ENCODE measurements at regions not wholly inside any gene's neighbourhood (a gene's known extent, or its start where the extent isn't known, plus 50 kb on each side); places are given as distances from the start of the nearest gene placed in this dataset.
"Not testable (repeated sequence)": the region's sequence is repeated elsewhere in the genome, so short reads cannot be mapped to it uniquely, and the experiment has no call there.

DNA sequence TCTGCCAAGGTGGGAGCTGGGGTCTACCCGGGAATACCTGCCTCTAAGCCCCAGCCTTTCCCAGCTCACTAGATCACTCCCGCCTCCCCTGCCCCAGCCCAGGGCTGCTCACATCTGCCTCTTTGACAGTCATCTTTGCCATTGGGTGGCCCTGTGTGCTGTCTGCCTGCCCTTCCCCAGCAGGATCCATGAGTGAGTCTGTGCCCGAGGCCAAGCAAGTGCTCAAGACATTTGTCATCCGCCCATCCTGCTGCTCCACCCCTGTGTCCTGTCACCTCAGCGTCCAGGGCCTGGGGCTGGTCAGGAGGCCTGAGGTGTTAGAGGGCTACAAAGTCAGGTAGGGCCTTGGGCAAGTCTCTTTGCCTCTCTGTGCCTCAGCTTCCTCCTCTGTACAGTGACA is 89.4 kb downstream of the LSM3 start:
- Histone ChIP-seq H3K9ac (no peak overlapping the region), H3K36me3 (no peaks in the 10 kb centered on the region), H3K4me2 (no peak overlapping the region), H3K4me1 (no peaks in the 10 kb centered on the region), H3K4me3 (no peak overlapping the region), H3K9me3 (replicated peaks in 1 of 11) (peaks cover 0 to 5% (median 0%) of the 10 kb centered on the region in 11 experiments; a peak in 1 of 22 replicates), H3K27ac (no peak overlapping the region), H3K27me3 (peaks cover 0 to under 1% (median 0%) of the 10 kb centered on the region in 11 experiments; a peak in 2 of 22 replicates), H4K20me1 (peaks cover 0 to 8% (median 0%) of the 10 kb centered on the region in 11 experiments; a peak in 1 of 22 replicates)
- no peak for TF ChIP-seq Cebpa-rat (IDR thresholded peaks at IDR 0.05)

DNA sequence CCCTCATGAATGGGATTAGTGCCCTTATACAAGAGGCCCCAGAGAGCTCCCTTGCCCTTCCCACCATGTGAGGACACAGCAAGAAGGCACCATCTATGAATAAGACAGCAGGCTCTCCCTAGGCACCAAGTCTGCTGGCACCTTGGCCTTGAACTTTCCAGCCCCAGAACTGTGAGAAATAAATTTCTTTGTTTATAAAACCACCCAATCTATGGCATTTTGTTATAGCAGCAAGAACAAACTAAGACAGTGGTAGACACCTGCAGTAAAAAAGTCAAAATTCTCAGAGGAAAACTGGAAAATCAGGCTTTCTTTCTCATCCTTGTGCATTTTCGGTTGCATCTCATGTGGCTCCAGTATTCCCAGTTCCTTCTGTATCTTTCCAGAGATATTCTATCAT is 90.3 kb downstream of the LSM3 start:
- Histone ChIP-seq H3K27me3 (no peaks in the 10 kb centered on the region; a peak in 2 of 22 replicates), H3K9me3 (replicated peaks in 1 of 11) (peaks cover 0 to 5% (median 0%) of the 10 kb centered on the region in 11 experiments; a peak in 1 of 22 replicates), H3K4me2 (no peak overlapping the region), H3K4me1 (no peaks in the 10 kb centered on the region), H3K9ac (no peak overlapping the region), H3K4me3 (no peak overlapping the region), H4K20me1 (peaks cover 0 to 8% (median 0%) of the 10 kb centered on the region in 11 experiments; a peak in 1 of 22 replicates), H3K27ac (no peak overlapping the region), H3K36me3 (no peaks in the 10 kb centered on the region)
- no peak for TF ChIP-seq Cebpa-rat (IDR thresholded peaks at IDR 0.05)

DNA sequence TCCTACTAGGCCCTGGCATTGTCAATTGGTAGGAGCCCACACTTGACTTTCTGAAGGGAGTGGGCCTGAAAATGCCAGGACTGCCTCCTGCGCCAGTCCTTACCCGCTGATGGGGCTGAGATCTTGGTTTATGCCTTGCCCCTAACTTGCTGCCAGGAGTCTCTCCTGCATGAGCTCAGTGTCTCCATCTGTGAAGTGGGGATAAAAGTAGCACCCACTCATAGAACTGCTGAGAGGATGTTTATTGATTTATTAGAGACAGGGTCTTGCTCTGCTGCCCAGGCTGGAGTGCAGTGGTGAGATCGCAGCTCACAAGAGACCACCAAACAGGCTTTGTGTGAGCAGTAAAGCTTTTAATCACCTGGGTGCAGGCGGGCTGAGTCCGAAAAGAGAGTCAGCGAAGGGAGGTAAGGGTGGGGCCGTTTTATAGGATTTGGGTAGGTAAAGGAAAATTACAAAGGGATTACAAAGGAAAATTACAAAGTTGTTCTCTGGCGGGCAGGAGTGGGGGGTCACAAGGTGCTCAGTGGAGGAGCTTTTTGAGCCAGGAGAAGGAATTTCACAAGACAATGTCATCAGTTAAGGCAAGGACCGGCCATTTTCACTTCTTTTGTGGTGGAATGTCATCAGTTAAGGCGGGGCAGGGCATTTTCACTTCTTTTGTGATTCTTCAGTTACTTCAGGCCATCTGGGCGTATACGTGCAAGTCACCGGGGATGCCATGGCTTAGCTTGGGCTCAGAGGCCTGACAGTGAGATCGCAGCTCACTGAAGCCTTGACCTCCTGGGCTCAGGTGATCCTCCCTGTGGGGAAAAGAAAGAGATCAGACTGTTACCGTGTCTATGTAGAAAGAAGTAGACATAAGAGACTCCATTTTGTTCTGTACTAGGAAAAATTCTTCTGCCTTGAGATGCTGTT is 93.7 kb downstream of the LSM3 start:
- H3K27me3 ChIP-seq; H3K4me2 ChIP-seq; H3K4me1 ChIP-seq; H3K9ac ChIP-seq; H4K20me1 ChIP-seq; H3K4me3 ChIP-seq; H3K36me3 ChIP-seq; H3K9me3 ChIP-seq (replicated peaks in 1 of 11); H3K27ac ChIP-seq: not testable (repeated sequence)

DNA sequence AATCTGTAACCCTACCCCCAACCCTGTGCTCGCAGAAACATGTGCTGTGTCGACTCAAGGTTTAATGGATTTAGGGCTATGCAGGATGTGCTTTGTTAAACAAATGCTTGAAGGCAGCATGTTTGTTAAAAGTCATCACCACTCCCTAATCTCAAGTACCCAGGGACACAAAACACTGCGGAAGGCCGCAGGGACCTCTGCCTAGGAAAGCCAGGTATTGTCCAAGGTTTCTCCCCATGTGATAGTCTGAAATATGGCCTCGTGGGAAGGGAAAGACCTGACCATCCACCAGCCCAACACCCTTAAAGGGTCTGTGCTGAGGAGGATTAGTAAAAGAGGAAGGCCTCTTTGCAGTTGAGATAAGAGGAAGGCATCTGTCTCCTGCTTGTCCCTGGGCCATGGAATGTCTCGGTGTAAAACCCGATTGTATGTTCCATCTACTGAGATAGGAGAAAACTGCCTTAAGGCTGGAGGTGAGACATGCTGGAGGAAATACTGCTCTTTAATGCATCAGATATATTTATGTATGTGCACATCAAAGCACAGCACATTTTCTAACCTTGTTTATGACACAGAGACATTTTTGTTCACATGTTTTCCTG is 94.4 kb downstream of the LSM3 start:
- H3K9me3 ChIP-seq (replicated peaks in 1 of 11); H3K4me1 ChIP-seq; H3K27ac ChIP-seq; H3K4me3 ChIP-seq; H4K20me1 ChIP-seq; H3K36me3 ChIP-seq; H3K27me3 ChIP-seq; H3K4me2 ChIP-seq; H3K9ac ChIP-seq: not testable (repeated sequence)

- Histone ChIP-seq H3K9ac (no peak overlapping the region), H4K20me1 (peaks cover 0 to 7% (median 0%) of the 10 kb centered on the region in 11 experiments; a peak in 5 of 22 replicates), H3K27ac (no peak overlapping the region), H3K4me3 (no peak overlapping the region), H3K9me3 (replicated peaks in 1 of 11) (0 out of 22 replicates have a peak, but pooled peaks cover 0 to under 1% (median 0%) of the 10 kb centered on the region in 11 experiments), H3K4me2 (no peak overlapping the region), H3K4me1 (peaks cover 0 to 8% (median 0%) of the 10 kb centered on the region in 10 experiments; a peak in 4 of 20 replicates), H3K36me3 (no peaks in the 10 kb centered on the region), H3K27me3 (no peaks in the 10 kb centered on the region)
- no peak for TF ChIP-seq Cebpa-rat (IDR thresholded peaks at IDR 0.05)
Observed at GRCh38 chr3:14273901-14274611, 95.4 kb downstream of the LSM3 start.

DNA sequence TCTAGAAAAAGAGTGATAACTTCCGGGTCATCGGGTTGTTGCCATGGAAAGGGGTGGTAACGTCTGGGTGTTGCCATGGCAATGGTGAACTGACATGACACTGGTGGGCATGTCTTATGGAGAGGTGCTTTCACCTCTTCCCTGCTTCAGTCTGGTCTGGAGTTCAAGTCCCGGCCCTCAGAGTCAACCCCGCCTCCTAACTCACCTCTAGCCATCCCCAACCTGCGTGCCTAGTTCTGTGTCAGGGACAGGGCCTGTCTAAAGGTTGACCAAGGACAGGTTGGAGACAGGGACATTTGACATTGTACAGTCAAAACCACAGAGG is 96.0 kb downstream of the LSM3 start:
- Histone ChIP-seq H3K27ac (no peak overlapping the region), H3K9me3 (replicated peaks in 1 of 11) (no peaks in the 10 kb centered on the region), H3K4me3 (no peak overlapping the region), H3K9ac (no peak overlapping the region), H3K4me2 (no peak overlapping the region), H3K4me1 (peaks cover 0 to 8% (median 0%) of the 10 kb centered on the region in 10 experiments; a peak in 4 of 20 replicates), H4K20me1 (peaks cover 0 to 12% (median 0%) of the 10 kb centered on the region in 11 experiments; a peak in 5 of 22 replicates), H3K36me3 (no peaks in the 10 kb centered on the region), H3K27me3 (no peaks in the 10 kb centered on the region)
- no peak for TF ChIP-seq Cebpa-rat (IDR thresholded peaks at IDR 0.05)

DNA sequence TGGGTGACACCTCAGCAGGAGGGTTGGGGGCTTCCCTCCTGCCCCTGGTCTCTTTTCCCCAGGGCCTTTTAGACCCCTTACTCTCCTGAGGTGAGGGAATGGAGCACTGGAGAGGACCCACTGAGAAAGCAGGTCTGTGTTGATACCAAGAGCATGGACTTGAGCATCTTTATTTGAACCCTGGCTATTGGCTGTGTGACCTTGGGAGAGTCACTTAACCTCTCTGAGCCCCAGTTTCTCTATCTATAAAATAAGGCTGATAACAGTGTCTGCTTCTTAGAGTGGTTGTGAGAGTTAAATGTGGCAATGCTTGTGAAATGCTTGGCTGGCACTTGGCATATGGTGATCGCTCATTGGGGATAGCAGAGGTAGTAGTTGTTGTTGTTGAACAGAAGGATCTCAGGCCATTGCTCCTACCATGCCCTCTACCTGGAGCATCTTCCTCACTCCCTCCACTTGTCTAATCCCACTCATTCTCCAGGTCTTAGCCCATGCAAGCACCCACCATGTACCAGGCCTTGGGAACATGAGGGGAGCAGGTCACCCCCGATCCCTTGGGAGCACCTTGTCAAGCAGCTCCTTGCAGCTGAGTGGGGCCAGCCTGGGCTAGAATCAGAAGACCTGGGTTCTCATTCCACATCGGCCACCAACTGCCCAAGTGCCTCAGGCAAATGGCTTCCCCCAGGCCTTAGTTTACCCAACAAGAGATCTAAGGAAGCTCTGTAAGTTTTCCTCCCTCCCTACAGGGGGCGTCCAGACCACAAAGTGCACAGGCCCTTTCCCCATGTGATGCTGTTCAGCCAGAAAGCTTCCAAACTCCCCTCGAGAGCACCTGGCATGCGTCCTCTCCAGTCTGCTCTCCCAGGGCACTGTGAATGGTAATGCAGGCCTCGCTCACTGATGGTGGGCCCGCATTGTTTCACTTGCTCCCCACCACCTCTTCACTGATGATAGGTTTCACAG is 96.7 kb downstream of the LSM3 start:
- no peaks in the 10 kb centered on the region for H3K36me3 ChIP-seq
- peaks cover 0 to 15% (median 0%) of the 10 kb centered on the region in 11 experiments; a peak in 5 of 22 replicates for H4K20me1 ChIP-seq
- H3K27ac ChIP-seq = no peak overlapping the region
- TF ChIP-seq Cebpa-rat (IDR thresholded peaks at IDR 0.05) = no peak
- H3K9me3 ChIP-seq (replicated peaks in 1 of 11) = no peaks in the 10 kb centered on the region
- peaks cover 0 to 8% (median 0%) of the 10 kb centered on the region in 10 experiments; a peak in 4 of 20 replicates for H3K4me1 ChIP-seq
- no peak overlapping the region for H3K4me2 ChIP-seq
- no peak overlapping the region for H3K4me3 ChIP-seq
- no peaks in the 10 kb centered on the region for H3K27me3 ChIP-seq
- no peak overlapping the region for H3K9ac ChIP-seq
